Ureter (tissue), 1 donor: ENCODE measurements at regions not wholly inside any gene's neighbourhood (a gene's known extent, or its start where the extent isn't known, plus 50 kb on each side); places are given as distances from the start of the nearest gene placed in this dataset.

Experiments used
- DNase-seq: peaks from one replicate; pipeline ENCODE4 v3.0.0-alpha.2; 2020; ENCODE audit warnings: low spot score
- donor health status: DM: yes; HTN: yes; CAD: no.

GRCh38 chr22:48800886-48801607, 1026.6 kb downstream of the BRD1 start:
- DNase-seq, result peak; percentile 12

GRCh38 chr22:48800036-48800885, 1027.4 kb downstream of the BRD1 start:
- peak; percentile 35 for DNase-seq

- DNase-seq, result no peak
These were observed 1028.3 kb downstream of the BRD1 start for GRCh38 chr22:48799227-48799970.

GRCh38 chr22:48798281-48799226, 1029.1 kb downstream of the BRD1 start:
- no peak for DNase-seq

- no peak for DNase-seq
These were observed 1029.9 kb downstream of the BRD1 start for GRCh38 chr22:48797731-48798130.

DNA sequence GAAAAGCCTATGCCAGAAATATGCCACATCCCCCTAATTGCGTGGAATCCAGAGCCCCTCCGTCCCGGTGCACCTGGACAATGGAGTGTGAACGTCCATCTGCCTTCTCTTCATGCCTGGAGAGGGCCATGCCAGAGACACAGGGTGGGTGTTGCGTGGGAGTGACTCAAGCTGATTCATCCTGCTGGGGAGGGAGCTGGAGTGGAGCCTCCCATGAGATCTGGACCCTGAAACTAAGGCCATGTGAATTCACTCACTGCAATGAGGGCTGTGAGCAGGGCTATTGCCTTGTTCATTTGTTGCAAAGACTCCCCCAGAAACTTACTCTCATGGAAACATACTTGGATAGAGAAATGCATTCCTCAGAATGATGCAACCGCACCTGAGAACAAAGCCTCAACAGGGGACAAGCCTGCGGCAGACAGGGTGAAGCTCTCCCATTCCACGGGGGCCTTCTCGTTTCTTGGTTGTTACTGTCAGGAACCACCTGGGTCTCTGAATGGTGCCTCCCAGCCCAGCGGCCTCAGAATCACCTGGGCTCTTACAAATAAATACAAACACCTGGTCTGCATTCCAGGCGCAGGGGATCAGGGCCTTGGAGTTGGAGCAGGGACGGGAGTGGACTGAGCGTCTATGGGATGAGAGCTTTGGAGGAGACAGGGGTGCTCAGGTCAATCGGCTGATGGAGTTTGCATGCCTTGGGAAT, 1031.2 kb downstream of the BRD1 start:
- DNase-seq, result peak; percentile 39

- no peak for DNase-seq
These were observed 1032.0 kb downstream of the BRD1 start for GRCh38 chr22:48795664-48796063.

DNA sequence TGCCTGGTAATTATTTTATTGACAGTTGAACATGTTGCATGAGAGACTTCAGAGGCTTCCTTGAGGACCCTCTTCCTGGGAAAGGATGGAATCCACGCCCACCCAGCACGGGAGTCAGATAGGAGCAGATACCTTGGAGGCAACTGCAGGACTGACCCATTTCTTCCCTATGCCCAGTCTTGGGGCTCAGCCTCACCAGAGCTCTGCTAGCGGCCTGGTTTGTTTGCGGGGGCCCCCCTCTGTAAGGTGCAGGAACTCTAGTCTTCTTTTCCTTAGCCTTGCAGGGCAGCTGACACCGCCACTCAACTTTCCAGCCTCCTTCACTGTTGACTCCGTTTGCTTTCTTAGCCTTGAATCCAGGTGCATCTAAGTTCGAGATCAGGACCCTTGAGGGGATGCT, 1032.8 kb downstream of the BRD1 start:
- no peak for DNase-seq

DNA sequence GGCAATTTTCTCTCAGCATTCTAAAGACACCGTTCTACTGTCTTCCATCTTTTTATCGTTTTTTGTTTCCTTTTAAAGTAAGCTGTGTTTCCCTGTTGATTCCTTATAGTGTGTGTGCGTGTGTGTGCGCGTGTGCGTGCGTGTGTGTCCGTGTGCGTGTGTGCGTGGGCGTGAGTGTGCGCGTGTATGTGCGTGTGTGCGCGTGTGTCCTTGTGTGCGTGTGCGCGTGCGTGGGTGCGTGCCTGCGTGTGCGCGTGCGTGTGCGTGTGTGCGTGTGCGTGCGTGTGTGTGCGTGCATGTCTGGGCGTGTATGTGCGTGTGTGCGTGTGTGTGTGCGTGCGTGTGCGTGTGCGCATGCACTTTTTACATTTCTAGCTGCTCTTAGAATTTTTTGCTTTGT, 1033.7 kb downstream of the BRD1 start:
- no peak for DNase-seq

DNA sequence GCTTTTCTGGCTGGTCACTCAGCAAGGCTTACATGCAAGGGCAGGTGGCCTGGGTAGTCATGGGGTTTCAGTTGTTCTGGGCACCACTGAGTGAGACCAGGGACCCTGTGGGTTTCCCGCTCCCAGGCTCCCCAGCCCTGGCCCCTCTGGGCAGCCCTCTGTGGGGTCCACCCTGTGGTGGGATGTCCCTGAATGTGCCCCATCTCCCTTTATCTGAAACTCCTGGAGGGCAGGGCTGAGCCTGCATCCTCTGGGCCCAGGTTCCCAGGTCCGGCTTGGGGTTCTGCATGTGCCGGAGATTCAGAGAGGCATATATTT, 1041.0 kb downstream of the BRD1 start:
- DNase-seq, result no peak

GRCh38 chr22:48785792-48786678, 1041.6 kb downstream of the BRD1 start:
- DNase-seq, result peak; percentile 29

GRCh38 chr22:48784701-48785503, 1042.8 kb downstream of the BRD1 start:
- DNase-seq, result no peak

DNA sequence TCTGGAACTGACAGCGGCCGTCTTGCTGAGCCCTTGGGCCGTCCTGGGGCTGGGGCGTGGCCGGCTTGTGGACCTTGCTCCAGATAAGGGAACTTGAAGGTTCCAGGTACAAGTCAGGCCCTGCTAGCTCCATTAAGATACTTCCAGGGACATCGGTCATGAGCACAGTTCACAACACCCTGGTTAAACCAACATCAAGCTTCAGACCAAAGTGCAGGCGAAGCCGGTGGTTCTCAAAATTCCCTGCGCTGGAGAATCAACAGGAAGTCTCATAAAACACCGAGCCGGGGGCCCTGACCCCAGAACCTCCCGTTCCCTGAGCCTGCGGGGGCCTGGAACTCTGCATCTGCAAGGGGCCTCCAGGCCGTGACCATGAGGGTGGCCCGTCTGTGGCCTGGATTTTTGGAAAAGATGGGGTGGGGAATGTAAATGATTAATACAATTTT, 1043.8 kb downstream of the BRD1 start:
- no peak for DNase-seq

DNA sequence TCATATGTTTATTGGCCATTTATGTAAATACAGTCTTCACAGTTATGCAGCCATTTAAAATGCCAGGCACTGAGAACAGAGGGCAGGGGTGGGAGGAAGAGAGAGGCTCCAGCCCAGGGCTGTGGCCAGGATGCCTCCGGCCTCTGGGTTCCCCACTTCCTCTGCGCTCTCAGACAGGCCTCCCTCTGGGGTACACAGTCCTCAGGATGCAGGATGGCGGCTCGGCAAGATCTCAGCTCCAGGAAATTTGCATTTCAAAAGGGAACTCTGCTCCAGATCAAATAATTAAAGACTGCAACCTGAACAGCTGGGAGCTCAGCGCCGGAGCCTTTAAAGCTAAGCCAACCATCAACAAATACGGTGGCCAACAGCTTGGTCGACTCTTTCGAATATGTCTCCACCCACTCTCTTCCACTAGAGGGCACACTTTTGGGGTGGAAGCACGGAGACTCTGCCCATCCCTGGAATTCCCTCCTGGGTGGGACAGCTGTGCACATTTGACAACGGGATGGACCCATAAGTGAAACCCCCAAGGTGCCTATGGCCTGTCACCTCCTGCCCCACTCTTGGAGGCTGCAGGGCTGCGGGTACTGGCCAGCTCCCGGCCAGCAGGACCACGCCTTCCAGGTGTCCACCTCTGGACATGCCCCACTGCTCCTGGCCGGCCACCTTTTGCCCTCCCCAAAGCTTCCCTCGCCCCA, 1044.7 kb downstream of the BRD1 start:
- no peak for DNase-seq

DNA sequence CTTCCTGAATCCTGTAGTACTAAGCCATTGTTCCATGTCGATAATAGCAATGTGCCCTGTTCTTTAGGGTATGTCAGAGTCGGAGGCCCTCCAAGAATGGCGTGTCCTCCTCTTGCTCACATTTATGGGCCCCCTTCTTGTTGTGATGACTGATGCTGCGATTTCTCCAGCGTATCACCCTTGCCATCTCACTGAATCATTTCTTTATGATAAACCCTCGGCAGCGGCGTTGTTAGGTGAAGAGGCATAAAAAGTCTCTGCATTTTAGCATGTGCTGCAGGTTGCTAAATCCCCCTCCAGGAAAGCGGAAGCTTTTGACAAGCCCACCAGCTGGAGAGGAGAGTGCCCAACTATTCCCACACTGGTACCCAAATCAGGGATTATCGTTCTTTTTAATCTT, 1045.3 kb downstream of the BRD1 start:
- no peak for DNase-seq

DNA sequence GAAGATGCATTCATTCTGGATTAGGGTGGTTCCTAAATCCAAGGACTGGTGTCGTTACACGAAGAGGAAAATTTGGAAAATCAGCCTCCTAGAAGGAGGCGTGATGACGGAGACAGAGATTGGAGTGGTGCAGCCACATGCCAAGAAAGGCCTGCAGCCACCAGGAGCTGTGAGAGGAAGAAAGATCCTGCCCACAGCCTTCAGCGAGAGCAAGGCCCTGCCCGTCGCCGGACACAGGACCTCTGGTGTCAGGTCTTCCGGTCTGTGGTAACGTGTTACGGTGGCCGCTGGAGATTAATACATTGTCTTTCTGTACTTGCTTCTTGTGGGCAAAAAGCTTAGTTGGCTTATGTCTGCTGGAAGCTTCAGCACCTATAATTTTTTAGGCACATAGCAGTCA, 1045.8 kb downstream of the BRD1 start:
- no peak for DNase-seq

DNA sequence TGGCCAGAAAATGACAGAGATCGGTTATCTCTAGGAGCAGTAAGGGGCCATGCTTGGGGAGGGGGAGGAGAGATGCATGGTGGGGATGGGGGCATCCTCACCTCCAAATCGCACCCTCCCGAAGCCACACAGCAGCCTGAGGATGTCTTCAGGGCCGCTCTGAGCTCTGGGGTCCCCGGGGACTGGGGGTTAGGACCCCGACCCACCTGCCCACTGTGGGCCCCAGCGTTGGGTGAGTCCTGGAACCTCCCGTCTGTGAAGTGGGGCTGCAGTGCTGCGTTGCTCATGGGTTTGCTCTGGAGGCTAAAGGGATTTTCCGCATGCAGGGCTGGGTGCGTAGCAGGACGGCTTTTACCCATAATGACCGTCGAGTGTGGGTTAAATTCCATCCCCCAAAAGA, 1046.3 kb downstream of the BRD1 start:
- DNase-seq, result no peak

DNA sequence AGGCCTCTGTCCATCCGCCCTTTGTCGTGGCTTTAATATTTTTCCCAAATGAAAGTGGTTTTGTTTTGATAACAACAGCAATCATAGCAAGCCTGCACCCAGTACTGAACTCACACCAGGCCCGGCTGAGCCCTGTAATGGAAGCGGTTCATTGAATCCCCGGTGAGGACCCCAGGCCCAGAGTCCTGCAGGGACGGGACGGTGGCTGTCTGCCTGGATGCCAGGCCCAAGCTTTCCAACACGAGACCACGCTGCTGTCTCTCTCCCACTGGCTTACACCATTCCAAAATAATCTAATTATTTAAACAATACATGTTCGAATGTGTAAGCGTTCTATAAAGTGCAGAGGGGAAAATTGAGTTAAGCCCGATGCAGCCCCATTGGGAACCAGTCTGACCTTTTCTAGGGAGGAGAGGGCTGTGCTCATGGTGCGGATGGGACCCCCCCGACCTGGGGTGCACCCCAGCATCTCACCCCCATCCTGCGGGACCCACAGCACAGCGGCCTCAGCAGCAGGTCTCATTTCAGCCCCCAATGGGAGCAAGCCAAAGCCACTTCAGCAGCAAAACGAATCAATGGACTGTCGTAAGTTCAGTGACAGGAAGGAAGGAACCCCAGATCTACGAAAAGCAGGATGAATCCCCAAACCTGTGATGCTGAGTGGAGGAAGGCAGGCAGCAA, 1046.9 kb downstream of the BRD1 start:
- no peak for DNase-seq
